Ovary (tissue), 7 donors: ENCODE measurements at regions not wholly inside any gene's neighbourhood (a gene's known extent, or its start where the extent isn't known, plus 50 kb on each side); places are given as distances from the start of the nearest gene placed in this dataset.
"Not testable (repeated sequence)": the region's sequence is repeated elsewhere in the genome, so short reads cannot be mapped to it uniquely, and the experiment has no call there.

Source experiments
- DNase-seq, 5 donors: peaks; one replicate each; pipeline ENCODE4 v3.0.0-alpha.2; 2019 to 2020
- H3K27ac ChIP-seq, 2 donors: fragments of 200-600 bp; one replicate each; pipeline versions ENCODE4 v1.5.1 to v1.8.0; 2019 to 2022
- H3K27me3 ChIP-seq: fragments of 200-600 bp; one replicate; pipeline ENCODE4 v1.8.0; 2022
- H3K36me3 ChIP-seq: fragments of 200-600 bp; sonication (generic); one replicate; pipeline ENCODE4 v1.5.1; 2019
- H3K4me1 ChIP-seq: one replicate; pipeline ENCODE4 v1.8.1; 2013; ENCODE audit warnings: mild to moderate bottlenecking, moderate library complexity; ENCODE audit not compliant: insufficient read depth
- H3K4me3 ChIP-seq: fragments of 200-600 bp; sonication (generic); one replicate; pipeline ENCODE4 v1.5.1; 2017
- H3K9me3 ChIP-seq, 2 donors: fragments of 200-600 bp in 1 of 2; sonication (generic) in 1 of 2; one replicate each; pipeline versions ENCODE4 v1.5.1 to v1.8.1; 2013 to 2019; ENCODE audit warnings: mild to moderate bottlenecking in 1 of 2, moderate library complexity in 1 of 2
- EP300 ChIP-seq: sonication (generic); formaldehyde crosslinking; IDR thresholded peaks from one replicate; pipeline ENCODE4 v1.6.1; 2017; ENCODE audit warnings: antibody characterized with exemption
- POLR2A ChIP-seq: fragments of 450-650 bp; IDR thresholded peaks from one replicate; pipeline ENCODE4 v1.6.1; 2017; ENCODE audit warnings: antibody characterized with exemption, mild to moderate bottlenecking, moderate library complexity
- WGBS, 3 donors: extraction: QIAGEN DNeasy Blood & Tissue Kit in 1 of 3; methylation state at CpG; one replicate each; pipeline versions ENCODE4 v1.1.5 to v1.1.7; 2013 to 2017; 5-methylcytosine and 5-hydroxymethylcytosine counted together
- intact Hi-C, 4 donors: fragments of 100-400 bp; cut with DNase I; formaldehyde crosslinking; loops; one replicate each; pipeline versions ENCODE4 v1.11.0 to v1.15.1; 2022 to 2023
- TF ChIP-seq, protein P1 (sequence below), 3 donors: fragments of 450-650 bp in 2 of 3; fragments of 200-600 bp in 1 of 3; IDR thresholded peaks; one replicate each; pipeline versions ENCODE4 v1.5.1 to v1.8.0; 2016 to 2022; ENCODE audit warnings: antibody characterized with exemption in 3 of 3, mild to moderate bottlenecking in 1 of 3
- donor health status: DM: no; HTN: no; CAD: no; lungs with moderate emphysema.
- donor health status: DM: no; HTN: no; CAD: no.
- donor health status: Bipolar disorder and iron deficiency.
- donor health status: DM: no; HTN: no; CAD: no.
- donor health status: DM: yes; HTN: yes; CAD: no.

DNA sequence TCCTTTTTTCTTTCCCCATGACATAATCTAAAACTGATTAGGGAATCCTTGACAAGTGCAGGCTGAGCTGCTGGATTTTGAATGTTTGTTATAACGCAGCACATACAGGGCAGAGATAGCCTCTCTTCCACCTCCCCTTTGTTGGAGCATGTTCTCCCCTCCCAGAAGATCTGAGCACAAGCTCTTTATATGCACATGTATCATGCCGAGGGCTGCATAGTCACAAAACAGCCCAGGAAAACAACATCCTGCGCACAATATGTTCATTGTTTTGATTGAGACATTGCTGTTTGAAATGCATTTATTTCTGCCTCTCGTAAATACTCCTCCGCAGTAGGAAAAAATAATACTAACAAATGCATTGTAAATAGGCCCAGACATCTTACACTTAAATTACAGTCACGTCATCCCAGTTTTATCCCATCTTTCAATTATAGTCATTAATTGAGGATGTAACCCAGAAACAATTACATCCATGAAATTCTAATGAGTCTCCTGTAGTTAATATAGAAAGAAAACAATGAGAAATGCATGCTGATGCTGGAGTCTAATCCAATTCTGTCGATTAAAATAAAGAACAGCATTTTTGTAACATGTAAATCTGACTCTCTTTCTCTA, 401.8 kb downstream of the BTG1 start:
- H3K4me1 ChIP-seq = no peaks in the 10 kb centered on the region
- no peak overlapping the region for H3K27ac ChIP-seq
- H3K27me3 ChIP-seq = no peaks in the 10 kb centered on the region
- H3K9me3 ChIP-seq = no peaks in the 10 kb centered on the region
- no peak overlapping the region for H3K4me3 ChIP-seq
- DNase-seq = no peak
- intact Hi-C loops = no loop called here
- WGBS, 3 donors = 27 to 46% (median 38%) methylated on average over 7 of the region's 7 CpGs
- no peaks in the 10 kb centered on the region for H3K36me3 ChIP-seq
- TF ChIP-seq, protein P1, sequence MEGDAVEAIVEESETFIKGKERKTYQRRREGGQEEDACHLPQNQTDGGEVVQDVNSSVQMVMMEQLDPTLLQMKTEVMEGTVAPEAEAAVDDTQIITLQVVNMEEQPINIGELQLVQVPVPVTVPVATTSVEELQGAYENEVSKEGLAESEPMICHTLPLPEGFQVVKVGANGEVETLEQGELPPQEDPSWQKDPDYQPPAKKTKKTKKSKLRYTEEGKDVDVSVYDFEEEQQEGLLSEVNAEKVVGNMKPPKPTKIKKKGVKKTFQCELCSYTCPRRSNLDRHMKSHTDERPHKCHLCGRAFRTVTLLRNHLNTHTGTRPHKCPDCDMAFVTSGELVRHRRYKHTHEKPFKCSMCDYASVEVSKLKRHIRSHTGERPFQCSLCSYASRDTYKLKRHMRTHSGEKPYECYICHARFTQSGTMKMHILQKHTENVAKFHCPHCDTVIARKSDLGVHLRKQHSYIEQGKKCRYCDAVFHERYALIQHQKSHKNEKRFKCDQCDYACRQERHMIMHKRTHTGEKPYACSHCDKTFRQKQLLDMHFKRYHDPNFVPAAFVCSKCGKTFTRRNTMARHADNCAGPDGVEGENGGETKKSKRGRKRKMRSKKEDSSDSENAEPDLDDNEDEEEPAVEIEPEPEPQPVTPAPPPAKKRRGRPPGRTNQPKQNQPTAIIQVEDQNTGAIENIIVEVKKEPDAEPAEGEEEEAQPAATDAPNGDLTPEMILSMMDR (IDR thresholded peaks at IDR 0.05) = no peak
- TF ChIP-seq POLR2A (no peak), EP300 (no peak)

DNA sequence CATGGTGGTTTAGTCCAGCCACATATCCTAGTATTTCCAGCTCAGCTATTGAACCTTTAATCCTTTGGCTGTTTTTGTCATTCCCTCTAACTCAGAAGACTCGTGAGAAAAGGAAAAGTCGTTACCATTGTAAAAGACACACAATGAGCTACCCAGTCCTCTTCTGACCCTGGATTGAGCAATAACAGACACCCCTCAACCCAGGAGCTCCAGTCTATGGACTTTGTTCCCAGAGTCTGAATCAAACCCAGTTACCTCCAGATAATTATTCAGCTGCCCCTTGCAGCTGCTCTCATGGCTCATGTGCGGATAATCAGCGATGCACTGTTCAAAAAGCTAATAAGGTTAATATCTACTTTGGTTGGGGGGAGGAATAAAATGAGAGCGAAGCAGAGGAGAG, 402.4 kb downstream of the BTG1 start:
- Histone ChIP-seq H3K4me1 (no peaks in the 10 kb centered on the region), H3K27me3 (no peaks in the 10 kb centered on the region), H3K9me3 (no peaks in the 10 kb centered on the region), H3K4me3 (no peak overlapping the region), H3K27ac (no peak overlapping the region), H3K36me3 (no peaks in the 10 kb centered on the region)
- TF ChIP-seq, protein P1 (IDR thresholded peaks at IDR 0.05) = no peak
- TF ChIP-seq POLR2A (no peak), EP300 (no peak)
- 53 to 74% (median 63%) methylated on average over 5 of the region's 5 CpGs for WGBS, 3 donors
- DNase-seq = no peak
- intact Hi-C loops = no loop called here

DNA sequence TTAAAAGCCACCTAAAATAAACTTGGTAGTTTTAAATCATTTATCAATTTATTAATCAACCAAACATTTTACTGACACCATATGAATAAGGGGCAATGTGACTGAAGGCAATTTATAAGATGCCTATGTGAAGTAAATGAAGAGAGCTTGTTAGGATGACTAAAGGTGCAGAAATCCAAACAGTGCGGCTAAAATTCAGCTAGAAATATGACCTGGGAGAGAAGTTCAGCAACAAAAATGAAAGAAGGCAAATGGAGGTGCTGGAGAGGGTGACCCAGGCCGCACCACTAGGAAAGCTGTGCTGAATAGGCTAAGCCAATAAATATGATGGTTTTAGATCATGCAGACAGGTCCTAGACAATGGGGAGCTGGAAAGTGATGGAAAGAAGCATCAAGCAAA, 403.7 kb downstream of the BTG1 start:
- no peak for DNase-seq
- TF ChIP-seq POLR2A (no peak), EP300 (no peak)
- TF ChIP-seq, protein P1 (IDR thresholded peaks at IDR 0.05) = no peak
- no peaks in the 10 kb centered on the region for H3K27me3 ChIP-seq
- no peaks in the 10 kb centered on the region for H3K9me3 ChIP-seq
- intact Hi-C loops = no loop called here
- H3K4me1 ChIP-seq = no peaks in the 10 kb centered on the region
- H3K4me3 ChIP-seq = no peak overlapping the region
- no peak overlapping the region for H3K27ac ChIP-seq
- 92 to 97% (median 95%) methylated on average over 2 of the region's 2 CpGs for WGBS, 3 donors
- no peaks in the 10 kb centered on the region for H3K36me3 ChIP-seq

DNA sequence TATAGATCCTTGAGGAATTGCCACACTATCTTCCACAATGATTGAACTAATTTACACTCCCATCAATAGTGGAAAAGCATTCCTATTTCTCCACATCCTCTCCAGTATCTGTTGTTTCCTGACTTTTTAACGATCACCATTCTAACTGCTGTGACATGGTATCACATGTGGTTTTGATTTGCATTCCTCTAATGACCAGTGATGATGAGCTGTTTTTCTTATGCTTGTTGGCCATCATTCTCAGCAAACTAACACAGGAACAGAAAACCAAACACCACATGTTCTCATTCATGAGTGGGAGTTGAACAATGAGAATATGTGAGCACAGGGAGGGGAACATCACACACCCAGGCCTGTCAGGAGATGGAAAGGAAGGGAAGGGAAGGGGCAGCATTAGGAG, 411.8 kb downstream of the BTG1 start:
- H3K4me1 ChIP-seq, H3K9me3 ChIP-seq, H3K36me3 ChIP-seq, intact Hi-C loops, H3K27ac ChIP-seq, H3K27me3 ChIP-seq, H3K4me3 ChIP-seq, DNase-seq: not testable (repeated sequence)
- WGBS, 3 donors = 29 to 36% (median 33%) methylated on average over 1 of the region's 1 CpG

DNA sequence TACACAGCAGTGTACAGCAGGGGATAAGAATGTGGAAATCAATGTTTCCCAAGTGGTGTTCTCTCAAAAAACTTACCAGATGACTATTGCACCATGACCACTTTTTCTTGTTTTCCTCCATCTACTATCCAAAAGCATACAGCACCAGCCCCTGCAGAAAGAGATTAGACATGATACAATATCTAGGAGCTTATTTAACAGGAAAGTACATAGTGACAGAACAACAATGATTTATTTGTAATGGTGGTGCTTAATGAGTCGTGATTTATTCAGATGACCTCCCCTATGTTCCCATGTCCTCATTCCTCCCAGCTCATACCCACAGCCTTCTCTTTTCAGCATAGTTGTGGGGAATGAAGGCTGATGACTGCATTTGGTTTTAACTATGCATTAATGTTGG, 413.6 kb downstream of the BTG1 start:
- Histone ChIP-seq H3K36me3 (no peaks in the 10 kb centered on the region), H3K4me1 (no peaks in the 10 kb centered on the region), H3K27me3 (no peaks in the 10 kb centered on the region), H3K27ac (no peak overlapping the region), H3K4me3 (no peak overlapping the region), H3K9me3 (no peaks in the 10 kb centered on the region)
- WGBS, 3 donors = 59 to 64% (median 63%) methylated on average over 1 of the region's 1 CpG
- no peak for DNase-seq
- intact Hi-C loops = no loop called here
- no peak for TF ChIP-seq POLR2A
- TF ChIP-seq EP300 = no peak
- TF ChIP-seq, protein P1 (IDR thresholded peaks at IDR 0.05) = no peak
